ENCODE measurements at regions not wholly inside any gene's neighbourhood (a gene's known extent, or its start where the extent isn't known, plus 50 kb on each side); places are given as distances from the start of the nearest gene placed in this dataset.

- TF ChIP-seq POLR2AphosphoS5 (IDR thresholded peaks at IDR 0.05) (no peak), POLR2A (IDR thresholded peaks at IDR 0.05) (no peak), EP300 (IDR thresholded peaks at IDR 0.05) (no peak)
- TF ChIP-seq, protein P1, sequence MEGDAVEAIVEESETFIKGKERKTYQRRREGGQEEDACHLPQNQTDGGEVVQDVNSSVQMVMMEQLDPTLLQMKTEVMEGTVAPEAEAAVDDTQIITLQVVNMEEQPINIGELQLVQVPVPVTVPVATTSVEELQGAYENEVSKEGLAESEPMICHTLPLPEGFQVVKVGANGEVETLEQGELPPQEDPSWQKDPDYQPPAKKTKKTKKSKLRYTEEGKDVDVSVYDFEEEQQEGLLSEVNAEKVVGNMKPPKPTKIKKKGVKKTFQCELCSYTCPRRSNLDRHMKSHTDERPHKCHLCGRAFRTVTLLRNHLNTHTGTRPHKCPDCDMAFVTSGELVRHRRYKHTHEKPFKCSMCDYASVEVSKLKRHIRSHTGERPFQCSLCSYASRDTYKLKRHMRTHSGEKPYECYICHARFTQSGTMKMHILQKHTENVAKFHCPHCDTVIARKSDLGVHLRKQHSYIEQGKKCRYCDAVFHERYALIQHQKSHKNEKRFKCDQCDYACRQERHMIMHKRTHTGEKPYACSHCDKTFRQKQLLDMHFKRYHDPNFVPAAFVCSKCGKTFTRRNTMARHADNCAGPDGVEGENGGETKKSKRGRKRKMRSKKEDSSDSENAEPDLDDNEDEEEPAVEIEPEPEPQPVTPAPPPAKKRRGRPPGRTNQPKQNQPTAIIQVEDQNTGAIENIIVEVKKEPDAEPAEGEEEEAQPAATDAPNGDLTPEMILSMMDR (IDR thresholded peaks at IDR 0.05) = no peak
Observed at GRCh38 chr21:27646691-27647090, 679.8 kb upstream of the ADAMTS5 start.
